ENCODE measurements at regions not wholly inside any gene's neighbourhood (a gene's known extent, or its start where the extent isn't known, plus 50 kb on each side); places are given as distances from the start of the nearest gene placed in this dataset.
"Not testable (repeated sequence)": the region's sequence is repeated elsewhere in the genome, so short reads cannot be mapped to it uniquely, and the experiment has no call there.

- DNase-seq: no peak
Observed at GRCh38 chr10:2918489-2918888, 148.9 kb upstream of the PFKP start.

GRCh38 chr10:2917926-2918325 is 149.4 kb upstream of the PFKP start:
- DNase-seq: no peak

GRCh38 chr10:2915412-2915811 is 151.9 kb upstream of the PFKP start:
- DNase-seq: no peak

GRCh38 chr10:2914741-2915140 is 152.6 kb upstream of the PFKP start:
- no peak for DNase-seq

GRCh38 chr10:2913474-2913873 is 153.9 kb upstream of the PFKP start:
- no peak for DNase-seq

- DNase-seq: no peak
Observed at GRCh38 chr10:2910656-2911055, 156.7 kb upstream of the PFKP start.

GRCh38 chr10:2909921-2910320 is 157.4 kb upstream of the PFKP start:
- DNase-seq: no peak

- peak; percentile 74 for DNase-seq
Observed at GRCh38 chr10:2908851-2909630, 158.3 kb upstream of the PFKP start.

- no peak for DNase-seq
Observed at GRCh38 chr10:2906974-2907373, 160.4 kb upstream of the PFKP start.

GRCh38 chr10:2905851-2906250 is 161.5 kb upstream of the PFKP start:
- DNase-seq: no peak

- DNase-seq: no peak
Observed at GRCh38 chr10:2900530-2900929, 166.8 kb upstream of the PFKP start.

GRCh38 chr10:2899246-2899951 is 167.9 kb upstream of the PFKP start:
- no peak for DNase-seq

GRCh38 chr10:2898509-2898860 is 168.9 kb upstream of the PFKP start:
- no peak for DNase-seq

GRCh38 chr10:2897619-2898508 is 169.5 kb upstream of the PFKP start:
- DNase-seq: no peak

- not testable (repeated sequence) for DNase-seq
Observed at GRCh38 chr10:2896334-2896733, 171.0 kb upstream of the PFKP start.

- no peak for DNase-seq
Observed at GRCh38 chr10:2895594-2896196, 171.7 kb upstream of the PFKP start.

GRCh38 chr10:2893991-2894390 is 173.4 kb upstream of the PFKP start:
- DNase-seq: no peak

GRCh38 chr10:2893158-2893845 is 174.0 kb upstream of the PFKP start:
- no peak for DNase-seq

GRCh38 chr10:2891770-2892124 is 175.6 kb upstream of the PFKP start:
- no peak for DNase-seq

- peak; percentile 26 for DNase-seq
Observed at GRCh38 chr10:2891073-2891769, 176.1 kb upstream of the PFKP start.

- no peak for DNase-seq
Observed at GRCh38 chr10:2890093-2890492, 177.3 kb upstream of the PFKP start.

- DNase-seq: no peak
Observed at GRCh38 chr10:2888403-2889004, 178.8 kb upstream of the PFKP start.

Measured in KG1 (cell line).